ENCODE measurements at regions not wholly inside any gene's neighbourhood (a gene's known extent, or its start where the extent isn't known, plus 50 kb on each side); places are given as distances from the start of the nearest gene placed in this dataset.

GRCh38 chr3:19688767-19689166 is 245.2 kb downstream of the EFHB start:
- no peak overlapping the region for H3K27ac ChIP-seq (ENCODE audit: control insufficient read depth, insufficient read depth)
- FAIRE-seq, result no peak
- H3K9me3 ChIP-seq (replicated peaks; ENCODE audit: control insufficient read depth, insufficient read depth, low read length), result no peaks in the 10 kb centered on the region; the same call in 2 of the 3 replicates
- no peak for DNase-seq (ENCODE audit: low read depth, low spot score)
- H3K36me3 ChIP-seq (ENCODE audit: control insufficient read depth in 2 of 2, insufficient read depth in 2 of 2, low read length in 1 of 2), result no peaks in the 10 kb centered on the region
- no peak overlapping the region for H3K4me3 ChIP-seq
- H3K79me2 ChIP-seq (ENCODE audit: control insufficient read depth, insufficient read depth, low read length), result no peaks in the 10 kb centered on the region
- H4K20me1 ChIP-seq (ENCODE audit: control insufficient read depth, insufficient read depth), result no peaks in the 10 kb centered on the region
- H3K4me2 ChIP-seq (ENCODE audit: control insufficient read depth, insufficient read depth), result no peak overlapping the region
- intact Hi-C loops (cut with micrococcal nuclease; ENCODE audit: unreplicated experiment) (no loop called here), in situ Hi-C loops (cut with MboI) (no loop called here)
- no peak for TF ChIP-seq E2F4 (IDR thresholded peaks at IDR 0.05; ENCODE audit: low read depth, low read length)
- TF ChIP-seq CTCF (IDR thresholded peaks at IDR 0.05 in 2 of 3, conservative IDR thresholded peaks at IDR 0.05 in 1 of 3; ENCODE audit: control insufficient read depth in 2 of 3, extremely low read depth in 1 of 3, insufficient read depth in 1 of 3, low read depth in 3 of 3, low read length in 3 of 3), result peak in 1 of 3 experiments; percentile 17; a peak in 2 of 6 replicates
- no peaks in the 10 kb centered on the region; the same call in 1 of the 2 replicates for H3K4me1 ChIP-seq (ENCODE audit: control insufficient read depth, insufficient read depth, low read length)
- CTCF ChIA-PET, result interaction anchor here (1.7 kb wide), 1 partner anchor 78 kb away, joined by 3 read pairs; no protein-coding TSS in a partner anchor
- RAD21 ChIA-PET (ENCODE audit: unreplicated experiment), result no interaction called here
- no TSS peak for BruUV-seq (replicated peaks)
- ATAC-seq, result peak; percentile 60
- H3K27me3 ChIP-seq (replicated peaks in 1 of 2; ENCODE audit: control insufficient read depth in 2 of 2, insufficient read depth in 2 of 2, low read length in 1 of 2), result no peaks in the 10 kb centered on the region
- no peak overlapping the region for H3K9ac ChIP-seq (ENCODE audit: control insufficient read depth, insufficient read depth, low read length)
- POLR2A ChIA-PET, result no interaction called here
- H2AFZ ChIP-seq (ENCODE audit: control insufficient read depth, low read depth, low read length), result no peak overlapping the region
- SMC1A ChIA-PET (ENCODE audit: uncharacterized antibody, unreplicated experiment), result interaction anchor here (0.8 kb wide), 1 partner anchor 17 kb away, joined by 3 read pairs; no protein-coding TSS in a partner anchor
- 3% methylated on average over 2 of the region's 2 CpGs for WGBS (ENCODE audit: insufficient coverage, insufficient replicate concordance, low lambda C conversion rate, missing lambda C conversion rate)

GRCh38 chr3:19668163-19668562 is 265.9 kb downstream of the EFHB start:
- ChIA-PET SMC1A (ENCODE audit: uncharacterized antibody, unreplicated experiment) (no interaction called here), POLR2A (no interaction called here), CTCF (interaction anchor here (1.4 kb wide), 1 partner anchor 11 kb away, joined by 3 read pairs; no protein-coding TSS in a partner anchor), RAD21 (ENCODE audit: unreplicated experiment) (interaction anchor here (0.5 kb wide), 1 partner anchor 794 kb away, joined by 3 read pairs; no protein-coding TSS in a partner anchor)
- BruUV-seq (replicated peaks), result no TSS peak
- Histone ChIP-seq H3K79me2 (ENCODE audit: control insufficient read depth, insufficient read depth, low read length) (no peaks in the 10 kb centered on the region), H3K36me3 (ENCODE audit: control insufficient read depth in 2 of 2, insufficient read depth in 2 of 2, low read length in 1 of 2) (no peaks in the 10 kb centered on the region), H3K9ac (ENCODE audit: control insufficient read depth, insufficient read depth, low read length) (no peak overlapping the region), H3K9me3 (replicated peaks; ENCODE audit: control insufficient read depth, insufficient read depth, low read length) (no peaks in the 10 kb centered on the region; the same call in 2 of the 3 replicates), H3K4me3 (no peak overlapping the region), H3K27me3 (replicated peaks in 1 of 2; ENCODE audit: control insufficient read depth in 2 of 2, insufficient read depth in 2 of 2, low read length in 1 of 2) (no peaks in the 10 kb centered on the region; a peak in 1 of 4 replicates), H3K4me1 (ENCODE audit: control insufficient read depth, insufficient read depth, low read length) (no peaks in the 10 kb centered on the region), H3K27ac (ENCODE audit: control insufficient read depth, insufficient read depth) (no peak overlapping the region), H3K4me2 (ENCODE audit: control insufficient read depth, insufficient read depth) (no peak overlapping the region), H2AFZ (ENCODE audit: control insufficient read depth, low read depth, low read length) (no peak overlapping the region), H4K20me1 (ENCODE audit: control insufficient read depth, insufficient read depth) (no peaks in the 10 kb centered on the region)
- ATAC-seq, result no peak
- DNase-seq (ENCODE audit: low read depth, low spot score), result no peak
- in situ Hi-C loops (cut with MboI) (no loop called here), intact Hi-C loops (cut with micrococcal nuclease; ENCODE audit: unreplicated experiment) (no loop called here)
- no peak for FAIRE-seq
- WGBS (ENCODE audit: insufficient coverage, insufficient replicate concordance, low lambda C conversion rate, missing lambda C conversion rate), result 7% methylated on average over 2 of the region's 2 CpGs
- TF ChIP-seq ZBTB40 (IDR thresholded peaks at IDR 0.05; ENCODE audit: borderline replicate concordance) (no peak), MYC (IDR thresholded peaks at IDR 0.05; ENCODE audit: insufficient read depth, insufficient read length, insufficient replicate concordance, low read length, severe bottlenecking) (no peak), GABPA (IDR thresholded peaks at IDR 0.05; ENCODE audit: low read depth) (no peak), ETV6 (conservative IDR thresholded peaks at IDR 0.05 in 1 of 2, IDR thresholded peaks at IDR 0.05 in 1 of 2; ENCODE audit: borderline replicate concordance in 1 of 2, low read depth in 1 of 2) (no peak), TAF1 (IDR thresholded peaks at IDR 0.05; ENCODE audit: borderline replicate concordance, low read depth, low read length) (no peak), RCOR1 (conservative IDR thresholded peaks at IDR 0.05; ENCODE audit: low read depth, low read length) (no peak), TCF12 (IDR thresholded peaks at IDR 0.05; ENCODE audit: low read depth, low read length) (no peak)
